SK-N-SH treated with all-trans-retinoic acid at 6 μM for 48 hours (cell line): ENCODE measurements at regions not wholly inside any gene's neighbourhood (a gene's known extent, or its start where the extent isn't known, plus 50 kb on each side); places are given as distances from the start of the nearest gene placed in this dataset.

Experiments used
- ARNTL ChIP-seq: fragments of 450-650 bp; formaldehyde crosslinking; IDR thresholded peaks from 2 replicates; pipeline ENCODE4 v1.5.0; 2020; ENCODE audit warnings: low read depth, mild to moderate bottlenecking, moderate library complexity, borderline replicate concordance
- ESRRG ChIP-seq: fragments of 250-450 bp; sonication (Bioruptor Pico); IDR thresholded peaks from 2 replicates; pipeline ENCODE4 v1.6.1; 2021; ENCODE audit warnings: mild to moderate bottlenecking
- OSR1 ChIP-seq: fragments of 250-450 bp; sonication (Bioruptor Pico); IDR thresholded peaks from 2 replicates; pipeline ENCODE4 v1.8.0; 2022; ENCODE audit warnings: moderate library complexity, mild to moderate bottlenecking, inconsistent platforms
- PPARA ChIP-seq: fragments of 250-450 bp; sonication (Bioruptor Pico); IDR thresholded peaks from 2 replicates; pipeline ENCODE4 v1.5.0; 2020; ENCODE audit warnings: mild to moderate bottlenecking, borderline replicate concordance
- TCF4 ChIP-seq: fragments of 250-450 bp; sonication (Bioruptor Pico); IDR thresholded peaks from 2 replicates; pipeline ENCODE4 v1.8.0; 2021; ENCODE audit warnings: mild to moderate bottlenecking, moderate library complexity, borderline replicate concordance
- ZC3H10 ChIP-seq: fragments of 250-450 bp; sonication (Bioruptor Pico); IDR thresholded peaks from 2 replicates; pipeline ENCODE4 v1.5.1; 2021; ENCODE audit warnings: mild to moderate bottlenecking, moderate library complexity
- ZFP30 ChIP-seq: fragments of 450-650 bp; formaldehyde crosslinking; IDR thresholded peaks from 2 replicates; pipeline ENCODE4 v1.5.0; 2022; ENCODE audit warnings: mild to moderate bottlenecking, moderate library complexity
- ZNF8 ChIP-seq: fragments of 450-650 bp; formaldehyde crosslinking; IDR thresholded peaks from 2 replicates; pipeline ENCODE4 v1.5.0; 2020; ENCODE audit warnings: mild to moderate bottlenecking, moderate library complexity
- TF ChIP-seq, protein P1 (sequence below): fragments of 250-450 bp; sonication (Bioruptor Pico); IDR thresholded peaks from 2 replicates; pipeline ENCODE4 v1.8.0; 2021; ENCODE audit warnings: low read depth, mild to moderate bottlenecking, moderate library complexity, borderline replicate concordance
- TF ChIP-seq, protein P2 (sequence below): fragments of 250-450 bp; sonication (Bioruptor Pico); IDR thresholded peaks from 2 replicates; pipeline ENCODE4 v1.8.0; 2020; ENCODE audit warnings: mild to moderate bottlenecking, moderate library complexity, borderline replicate concordance
- TF ChIP-seq, protein P3 (sequence below): fragments of 250-450 bp; sonication (Bioruptor Pico); IDR thresholded peaks from 2 replicates; pipeline ENCODE4 v1.5.0; 2020; ENCODE audit warnings: mild to moderate bottlenecking, moderate library complexity

DNA sequence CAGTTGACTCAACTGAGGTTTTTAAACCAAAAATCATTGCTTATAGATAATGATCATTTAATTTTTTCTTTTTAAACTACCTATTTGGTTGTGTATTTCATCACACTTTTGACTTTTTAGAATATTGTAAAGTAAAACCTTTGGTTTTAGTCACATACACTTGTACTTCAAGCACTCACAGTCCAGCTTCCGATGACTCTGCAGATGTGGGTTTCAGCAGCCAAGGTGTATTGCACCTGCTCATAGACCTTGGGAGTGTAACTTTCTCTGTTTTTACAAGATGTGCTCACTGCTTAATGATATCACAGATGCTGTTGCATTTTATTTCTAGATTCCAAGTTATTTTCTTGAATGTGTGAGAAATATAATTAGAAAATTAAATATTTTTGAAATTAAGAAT is 188.3 kb upstream of the SLC38A2 start:
- TF ChIP-seq, protein P1, sequence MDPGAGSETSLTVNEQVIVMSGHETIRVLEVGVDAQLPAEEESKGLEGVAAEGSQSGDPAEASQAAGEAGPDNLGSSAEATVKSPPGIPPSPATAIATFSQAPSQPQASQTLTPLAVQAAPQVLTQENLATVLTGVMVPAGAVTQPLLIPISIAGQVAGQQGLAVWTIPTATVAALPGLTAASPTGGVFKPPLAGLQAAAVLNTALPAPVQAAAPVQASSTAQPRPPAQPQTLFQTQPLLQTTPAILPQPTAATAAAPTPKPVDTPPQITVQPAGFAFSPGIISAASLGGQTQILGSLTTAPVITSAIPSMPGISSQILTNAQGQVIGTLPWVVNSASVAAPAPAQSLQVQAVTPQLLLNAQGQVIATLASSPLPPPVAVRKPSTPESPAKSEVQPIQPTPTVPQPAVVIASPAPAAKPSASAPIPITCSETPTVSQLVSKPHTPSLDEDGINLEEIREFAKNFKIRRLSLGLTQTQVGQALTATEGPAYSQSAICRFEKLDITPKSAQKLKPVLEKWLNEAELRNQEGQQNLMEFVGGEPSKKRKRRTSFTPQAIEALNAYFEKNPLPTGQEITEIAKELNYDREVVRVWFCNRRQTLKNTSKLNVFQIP (CRISPR knock-in tag) = no peak
- TF ChIP-seq TCF4 = no peak
- no peak for TF ChIP-seq ZNF8
- no peak for TF ChIP-seq ZC3H10 (CRISPR knock-in tag)
- no peak for TF ChIP-seq ESRRG (CRISPR knock-in tag)
- no peak for TF ChIP-seq OSR1 (CRISPR knock-in tag)
- no peak for TF ChIP-seq ZFP30 (CRISPR knock-in tag)
- TF ChIP-seq, protein P2, sequence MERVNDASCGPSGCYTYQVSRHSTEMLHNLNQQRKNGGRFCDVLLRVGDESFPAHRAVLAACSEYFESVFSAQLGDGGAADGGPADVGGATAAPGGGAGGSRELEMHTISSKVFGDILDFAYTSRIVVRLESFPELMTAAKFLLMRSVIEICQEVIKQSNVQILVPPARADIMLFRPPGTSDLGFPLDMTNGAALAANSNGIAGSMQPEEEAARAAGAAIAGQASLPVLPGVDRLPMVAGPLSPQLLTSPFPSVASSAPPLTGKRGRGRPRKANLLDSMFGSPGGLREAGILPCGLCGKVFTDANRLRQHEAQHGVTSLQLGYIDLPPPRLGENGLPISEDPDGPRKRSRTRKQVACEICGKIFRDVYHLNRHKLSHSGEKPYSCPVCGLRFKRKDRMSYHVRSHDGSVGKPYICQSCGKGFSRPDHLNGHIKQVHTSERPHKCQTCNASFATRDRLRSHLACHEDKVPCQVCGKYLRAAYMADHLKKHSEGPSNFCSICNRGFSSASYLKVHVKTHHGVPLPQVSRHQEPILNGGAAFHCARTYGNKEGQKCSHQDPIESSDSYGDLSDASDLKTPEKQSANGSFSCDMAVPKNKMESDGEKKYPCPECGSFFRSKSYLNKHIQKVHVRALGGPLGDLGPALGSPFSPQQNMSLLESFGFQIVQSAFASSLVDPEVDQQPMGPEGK (CRISPR knock-in tag) = no peak
- TF ChIP-seq ARNTL (CRISPR knock-in tag) = no peak
- no peak for TF ChIP-seq PPARA (CRISPR knock-in tag)
- TF ChIP-seq, protein P3, sequence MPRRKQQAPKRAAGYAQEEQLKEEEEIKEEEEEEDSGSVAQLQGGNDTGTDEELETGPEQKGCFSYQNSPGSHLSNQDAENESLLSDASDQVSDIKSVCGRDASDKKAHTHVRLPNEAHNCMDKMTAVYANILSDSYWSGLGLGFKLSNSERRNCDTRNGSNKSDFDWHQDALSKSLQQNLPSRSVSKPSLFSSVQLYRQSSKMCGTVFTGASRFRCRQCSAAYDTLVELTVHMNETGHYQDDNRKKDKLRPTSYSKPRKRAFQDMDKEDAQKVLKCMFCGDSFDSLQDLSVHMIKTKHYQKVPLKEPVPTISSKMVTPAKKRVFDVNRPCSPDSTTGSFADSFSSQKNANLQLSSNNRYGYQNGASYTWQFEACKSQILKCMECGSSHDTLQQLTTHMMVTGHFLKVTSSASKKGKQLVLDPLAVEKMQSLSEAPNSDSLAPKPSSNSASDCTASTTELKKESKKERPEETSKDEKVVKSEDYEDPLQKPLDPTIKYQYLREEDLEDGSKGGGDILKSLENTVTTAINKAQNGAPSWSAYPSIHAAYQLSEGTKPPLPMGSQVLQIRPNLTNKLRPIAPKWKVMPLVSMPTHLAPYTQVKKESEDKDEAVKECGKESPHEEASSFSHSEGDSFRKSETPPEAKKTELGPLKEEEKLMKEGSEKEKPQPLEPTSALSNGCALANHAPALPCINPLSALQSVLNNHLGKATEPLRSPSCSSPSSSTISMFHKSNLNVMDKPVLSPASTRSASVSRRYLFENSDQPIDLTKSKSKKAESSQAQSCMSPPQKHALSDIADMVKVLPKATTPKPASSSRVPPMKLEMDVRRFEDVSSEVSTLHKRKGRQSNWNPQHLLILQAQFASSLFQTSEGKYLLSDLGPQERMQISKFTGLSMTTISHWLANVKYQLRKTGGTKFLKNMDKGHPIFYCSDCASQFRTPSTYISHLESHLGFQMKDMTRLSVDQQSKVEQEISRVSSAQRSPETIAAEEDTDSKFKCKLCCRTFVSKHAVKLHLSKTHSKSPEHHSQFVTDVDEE (CRISPR knock-in tag) = no peak
